ENCODE measurements at regions not wholly inside any gene's neighbourhood (a gene's known extent, or its start where the extent isn't known, plus 50 kb on each side); places are given as distances from the start of the nearest gene placed in this dataset.
"Not testable (repeated sequence)": the region's sequence is repeated elsewhere in the genome, so short reads cannot be mapped to it uniquely, and the experiment has no call there.

- H3K36me3 Mint-ChIP-seq (ENCODE audit: low read depth): no peaks in the 10 kb centered on the region
- DNase-seq (no peak), ATAC-seq (no peak)
- ChIA-PET CTCF (no interaction called here), POLR2A (no interaction called here)
- H3K4me3 Mint-ChIP-seq: no peak overlapping the region
- H3K27ac Mint-ChIP-seq: no peak overlapping the region
- H3K27me3 Mint-ChIP-seq: no peaks in the 10 kb centered on the region
- H3K9me3 Mint-ChIP-seq (ENCODE audit: low read depth): peaks cover 11% of the 10 kb centered on the region
- H3K4me1 Mint-ChIP-seq: no peaks in the 10 kb centered on the region
- intact Hi-C loops (cut with DNase I, micrococcal nuclease): no loop called here
Measured at GRCh38 chr10:55800602-55801352, 560.3 kb downstream of the ZWINT start.

- intact Hi-C loops (cut with DNase I, micrococcal nuclease): no loop called here
- DNase-seq: no peak
- peaks cover 3% of the 10 kb centered on the region for H3K9me3 Mint-ChIP-seq (ENCODE audit: low read depth)
- no peaks in the 10 kb centered on the region for H3K36me3 Mint-ChIP-seq (ENCODE audit: low read depth)
- H3K27ac Mint-ChIP-seq: no peak overlapping the region
- H3K27me3 Mint-ChIP-seq: no peaks in the 10 kb centered on the region
- no peaks in the 10 kb centered on the region for H3K4me1 Mint-ChIP-seq
- H3K4me3 Mint-ChIP-seq: no peak overlapping the region
- no peak for ATAC-seq
- ChIA-PET CTCF (no interaction called here), POLR2A (no interaction called here)
Measured at GRCh38 chr10:55793024-55793423, 568.0 kb downstream of the ZWINT start.

GRCh38 chr10:55790276-55790675 is 570.8 kb downstream of the ZWINT start:
- intact Hi-C loops (cut with DNase I, micrococcal nuclease); H3K4me1 Mint-ChIP-seq; ATAC-seq: not testable (repeated sequence)

DNA sequence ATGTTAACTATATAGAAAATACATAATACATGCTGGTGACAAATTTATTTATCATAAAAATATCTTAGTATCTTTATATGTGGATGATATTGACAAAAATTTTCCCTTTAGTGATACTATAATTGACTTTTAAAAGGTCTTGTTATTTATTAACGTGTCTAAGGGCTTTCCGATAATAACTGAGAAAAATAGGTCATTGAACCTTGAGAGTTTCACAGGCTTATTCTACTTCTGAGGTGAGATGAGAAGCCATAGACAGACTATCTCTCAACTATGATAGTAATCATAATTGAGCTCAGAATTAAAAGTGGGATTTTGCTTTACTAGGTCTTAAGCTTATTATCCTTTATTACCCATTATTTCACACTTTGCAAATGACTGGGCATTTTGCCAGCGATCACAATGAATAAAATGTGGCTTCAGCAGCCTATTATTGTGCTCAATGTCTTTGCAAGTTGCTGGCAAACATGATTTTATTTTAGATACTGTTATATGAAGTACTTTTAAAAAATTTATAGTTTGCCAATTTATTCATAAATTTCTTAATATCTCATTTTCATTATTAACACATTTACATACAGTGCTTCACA is 574.5 kb downstream of the ZWINT start:
- POLR2A ChIA-PET: no interaction called here
- DNase-seq (no peak), ATAC-seq (no peak)
- Mint-ChIP-seq H3K9me3 (ENCODE audit: low read depth) (peaks cover 3% of the 10 kb centered on the region), H3K4me3 (no peak overlapping the region), H3K27me3 (no peaks in the 10 kb centered on the region), H3K27ac (no peak overlapping the region), H3K4me1 (no peaks in the 10 kb centered on the region), H3K36me3 (ENCODE audit: low read depth) (no peaks in the 10 kb centered on the region)
- intact Hi-C loops (cut with DNase I, micrococcal nuclease): no loop called here
- CTCF ChIA-PET: no interaction called here

More at GRCh38 chr10:55790276-55790675, 570.8 kb downstream of the ZWINT start:
- CTCF ChIA-PET; H3K36me3 Mint-ChIP-seq (ENCODE audit: low read depth); DNase-seq; H3K27ac Mint-ChIP-seq; H3K9me3 Mint-ChIP-seq (ENCODE audit: low read depth); POLR2A ChIA-PET; H3K4me3 Mint-ChIP-seq; H3K27me3 Mint-ChIP-seq: not testable (repeated sequence)

- no peak for ATAC-seq
- Mint-ChIP-seq H3K4me3 (no peak overlapping the region), H3K27ac (no peak overlapping the region), H3K4me1 (no peaks in the 10 kb centered on the region), H3K27me3 (no peaks in the 10 kb centered on the region), H3K9me3 (ENCODE audit: low read depth) (peaks cover 5% of the 10 kb centered on the region), H3K36me3 (ENCODE audit: low read depth) (no peaks in the 10 kb centered on the region)
- ChIA-PET POLR2A (no interaction called here), CTCF (no interaction called here)
- no peak for DNase-seq
- intact Hi-C loops (cut with DNase I, micrococcal nuclease): no loop called here
Measured at GRCh38 chr10:55782181-55782580, 578.9 kb downstream of the ZWINT start.

- POLR2A ChIA-PET: no interaction called here
Measured at GRCh38 chr10:55766212-55766611, 594.8 kb downstream of the ZWINT start.

DNA sequence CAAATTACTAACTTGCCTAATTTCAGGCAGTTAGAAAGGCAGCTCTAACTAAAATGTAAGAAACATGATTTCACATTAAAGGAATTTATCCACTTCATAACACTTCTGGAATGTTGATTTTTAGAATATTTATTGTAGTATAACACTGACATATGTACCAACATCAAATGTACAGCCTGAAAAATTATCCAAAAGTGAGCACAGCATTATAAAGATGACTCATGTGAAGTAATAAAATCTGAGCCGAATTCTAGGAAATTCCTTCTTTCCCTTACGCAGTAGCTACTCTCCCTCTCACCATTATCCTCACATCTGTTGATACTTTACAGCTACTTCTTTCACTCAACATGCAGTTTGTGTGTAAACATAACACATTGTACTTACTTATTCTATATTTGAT is 610.6 kb downstream of the ZWINT start:
- POLR2A ChIA-PET: no interaction called here
- H3K27ac Mint-ChIP-seq: no peak overlapping the region
- no peak overlapping the region for H3K4me3 Mint-ChIP-seq
- no peak for DNase-seq
- no peaks in the 10 kb centered on the region for H3K4me1 Mint-ChIP-seq
- ATAC-seq: no peak
- no peaks in the 10 kb centered on the region for H3K36me3 Mint-ChIP-seq (ENCODE audit: low read depth)
- peaks cover 4% of the 10 kb centered on the region for H3K9me3 Mint-ChIP-seq (ENCODE audit: low read depth)
- CTCF ChIA-PET: no interaction called here
- H3K27me3 Mint-ChIP-seq: no peaks in the 10 kb centered on the region
- intact Hi-C loops (cut with DNase I, micrococcal nuclease): no loop called here

More at GRCh38 chr10:55766212-55766611, 594.8 kb downstream of the ZWINT start:
- Mint-ChIP-seq H3K4me3 (no peak overlapping the region), H3K27me3 (no peaks in the 10 kb centered on the region), H3K9me3 (ENCODE audit: low read depth) (peaks cover 8% of the 10 kb centered on the region), H3K27ac (no peak overlapping the region), H3K36me3 (ENCODE audit: low read depth) (no peaks in the 10 kb centered on the region), H3K4me1 (no peaks in the 10 kb centered on the region)
- no peak for ATAC-seq
- CTCF ChIA-PET: interaction anchor here (1.5 kb wide), 1 partner anchor 11 kb away, joined by 3 read pairs; no protein-coding TSS in a partner anchor
- intact Hi-C loops (cut with DNase I, micrococcal nuclease): no loop called here
- DNase-seq: no peak

DNA sequence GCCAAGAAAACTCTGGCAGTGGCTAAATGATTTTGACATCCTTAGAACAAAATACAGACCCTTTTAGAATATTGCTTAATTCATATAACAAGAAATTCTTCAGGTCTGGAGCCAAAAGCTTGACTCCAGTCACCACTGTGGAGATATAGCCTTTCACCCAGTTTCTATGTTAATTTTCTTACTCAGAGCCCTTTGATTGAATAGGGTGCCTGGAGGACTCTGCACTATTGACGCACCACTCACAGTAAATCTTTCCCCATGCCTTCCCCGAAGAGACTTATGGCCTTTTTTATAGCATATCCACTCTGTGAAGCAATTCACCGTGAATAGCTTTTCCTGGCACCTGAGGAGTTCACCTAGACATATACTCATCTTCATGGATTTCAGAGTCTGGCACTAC is 613.8 kb downstream of the ZWINT start:
- ChIA-PET POLR2A (no interaction called here), CTCF (interaction anchor here (0.7 kb wide), 1 partner anchor 264 kb away, joined by 4 read pairs; no protein-coding TSS in a partner anchor)
- Mint-ChIP-seq H3K4me1 (no peaks in the 10 kb centered on the region), H3K27ac (no peak overlapping the region), H3K27me3 (no peaks in the 10 kb centered on the region), H3K9me3 (ENCODE audit: low read depth) (peaks cover 4% of the 10 kb centered on the region), H3K4me3 (no peak overlapping the region), H3K36me3 (ENCODE audit: low read depth) (no peaks in the 10 kb centered on the region)
- ATAC-seq (no peak), DNase-seq (no peak)
- intact Hi-C loops (cut with DNase I, micrococcal nuclease): no loop called here

DNA sequence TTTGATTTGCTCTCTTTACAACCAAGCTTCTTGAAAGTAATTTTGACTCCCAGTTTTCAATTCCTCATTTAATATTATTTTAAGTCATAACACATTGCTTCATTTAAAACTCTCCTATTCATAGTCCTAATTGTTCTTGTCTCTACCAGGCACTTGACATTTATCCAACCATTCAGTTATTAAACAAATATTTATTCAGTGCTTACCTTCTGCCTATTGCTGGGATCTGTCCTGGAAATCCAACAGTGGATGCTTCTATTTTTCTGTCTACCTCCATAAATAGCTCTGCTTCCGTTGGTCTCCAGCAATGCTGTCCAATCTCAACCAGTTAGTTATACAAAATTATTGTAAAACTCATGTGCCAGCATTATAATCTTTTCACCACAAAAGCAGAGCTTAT is 615.1 kb downstream of the ZWINT start:
- no peaks in the 10 kb centered on the region for H3K27me3 Mint-ChIP-seq
- no peak for ATAC-seq
- no peak for DNase-seq
- ChIA-PET POLR2A (no interaction called here), CTCF (no interaction called here)
- H3K4me3 Mint-ChIP-seq: no peak overlapping the region
- intact Hi-C loops (cut with DNase I, micrococcal nuclease): no loop called here
- H3K9me3 Mint-ChIP-seq (ENCODE audit: low read depth): peaks cover 7% of the 10 kb centered on the region
- H3K4me1 Mint-ChIP-seq: no peaks in the 10 kb centered on the region
- no peaks in the 10 kb centered on the region for H3K36me3 Mint-ChIP-seq (ENCODE audit: low read depth)
- H3K27ac Mint-ChIP-seq: no peak overlapping the region

- no peak overlapping the region for H3K27ac Mint-ChIP-seq
- CTCF ChIA-PET: no interaction called here
- no peaks in the 10 kb centered on the region for H3K36me3 Mint-ChIP-seq (ENCODE audit: low read depth)
- intact Hi-C loops (cut with DNase I, micrococcal nuclease): no loop called here
- DNase-seq (no peak), ATAC-seq (no peak)
- POLR2A ChIA-PET: no interaction called here
- no peak overlapping the region for H3K4me3 Mint-ChIP-seq
- peaks cover 5% of the 10 kb centered on the region for H3K9me3 Mint-ChIP-seq (ENCODE audit: low read depth)
- no peaks in the 10 kb centered on the region for H3K4me1 Mint-ChIP-seq
- H3K27me3 Mint-ChIP-seq: no peaks in the 10 kb centered on the region
Measured at GRCh38 chr10:55742487-55742886, 618.6 kb downstream of the ZWINT start.

- DNase-seq; H3K4me3 Mint-ChIP-seq; H3K27ac Mint-ChIP-seq; ATAC-seq; H3K36me3 Mint-ChIP-seq (ENCODE audit: low read depth); CTCF ChIA-PET; H3K9me3 Mint-ChIP-seq (ENCODE audit: low read depth); intact Hi-C loops (cut with DNase I, micrococcal nuclease); POLR2A ChIA-PET; H3K27me3 Mint-ChIP-seq; H3K4me1 Mint-ChIP-seq: not testable (repeated sequence)
Measured at GRCh38 chr10:55740767-55741166, 620.3 kb downstream of the ZWINT start.

GRCh38 chr10:55740110-55740509 is 620.9 kb downstream of the ZWINT start:
- POLR2A ChIA-PET: no interaction called here
- no peak for ATAC-seq
- CTCF ChIA-PET: interaction anchor here (0.6 kb wide), 1 partner anchor 967 kb away, joined by 3 read pairs; no protein-coding TSS in a partner anchor

More at GRCh38 chr10:55740110-55740509, 620.9 kb downstream of the ZWINT start:
- H3K4me1 Mint-ChIP-seq: no peaks in the 10 kb centered on the region
- no peak overlapping the region for H3K27ac Mint-ChIP-seq
- peaks cover 3% of the 10 kb centered on the region for H3K9me3 Mint-ChIP-seq (ENCODE audit: low read depth)
- H3K27me3 Mint-ChIP-seq: no peaks in the 10 kb centered on the region
- no peaks in the 10 kb centered on the region for H3K36me3 Mint-ChIP-seq (ENCODE audit: low read depth)
- intact Hi-C loops (cut with DNase I, micrococcal nuclease): no loop called here
- H3K4me3 Mint-ChIP-seq: no peak overlapping the region
- DNase-seq: no peak
